ENCODE measurements at regions not wholly inside any gene's neighbourhood (a gene's known extent, or its start where the extent isn't known, plus 50 kb on each side); places are given as distances from the start of the nearest gene placed in this dataset.

DNA sequence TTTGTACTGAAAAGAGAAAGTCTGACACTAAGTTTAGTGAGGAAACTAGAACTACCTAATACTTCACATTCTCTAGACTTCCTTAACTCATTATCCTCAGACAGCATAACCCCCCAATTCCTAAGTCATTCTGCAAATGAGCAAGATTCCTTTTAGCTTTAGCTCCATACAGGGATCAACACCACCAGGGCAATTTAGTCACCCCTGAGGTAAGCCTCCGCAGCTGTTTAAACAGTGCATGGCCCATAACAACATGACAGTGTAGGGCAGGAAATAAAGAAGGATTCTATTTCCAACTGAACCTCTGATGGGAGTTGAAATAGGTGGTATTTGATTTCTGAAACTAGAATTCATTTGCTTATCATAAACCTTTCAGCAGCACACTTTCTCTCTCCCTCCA is 112.8 kb upstream of the DKK2 start:
- CTCF ChIA-PET, result no interaction called here

DNA sequence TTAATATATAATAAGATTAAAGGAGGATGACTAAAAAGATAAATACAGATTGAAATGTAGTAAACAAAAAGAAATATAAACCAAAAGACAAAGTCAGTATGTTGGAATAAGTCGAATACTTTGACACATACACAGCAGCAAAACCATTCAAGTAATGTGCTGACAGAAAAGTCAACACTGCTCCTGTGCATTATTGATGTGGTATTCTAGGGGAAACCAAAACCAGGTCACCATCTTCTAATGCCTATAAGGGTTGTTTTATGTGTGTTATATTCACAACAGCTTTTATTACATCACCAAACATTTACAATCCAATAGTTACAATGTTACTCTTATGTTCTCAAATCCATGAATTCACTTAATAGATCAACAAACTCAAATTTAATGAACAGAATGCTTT is 111.8 kb upstream of the DKK2 start:
- Histone ChIP-seq H3K4me2 (replicated peaks; ENCODE audit: low read depth, low read length, poor library complexity, severe bottlenecking) (no peak overlapping the region), H3K27ac (ENCODE audit: low read length in 2 of 2) (no peak overlapping the region), H3K4me1 (ENCODE audit: control insufficient read depth in 2 of 2, insufficient read depth in 2 of 2, low read length in 2 of 2) (no peaks in the 10 kb centered on the region), H3K79me2 (ENCODE audit: control insufficient read depth, insufficient read depth, low read length) (no peaks in the 10 kb centered on the region), H2AFZ (ENCODE audit: insufficient read depth, low read depth, low read length, poor library complexity, severe bottlenecking) (no peak overlapping the region), H4K20me1 (ENCODE audit: control insufficient read depth, insufficient read depth, low read length, poor library complexity, severe bottlenecking) (no peaks in the 10 kb centered on the region), H3K36me3 (replicated peaks in 1 of 2; ENCODE audit: control extremely low read depth in 1 of 2, control insufficient read depth in 1 of 2, extremely low read depth in 1 of 2, insufficient read depth in 2 of 2, low read length in 1 of 2) (no peaks in the 10 kb centered on the region), H3K9ac (ENCODE audit: low read length) (no peak overlapping the region), H3K9me3 (ENCODE audit: control extremely low read depth in 1 of 3, control insufficient read depth in 2 of 3, insufficient read depth in 1 of 3, low read length in 2 of 3) (no peaks in the 10 kb centered on the region), H3K27me3 (replicated peaks in 1 of 4; ENCODE audit: control extremely low read depth in 1 of 4, control insufficient read depth in 3 of 4, insufficient read depth in 4 of 4, low read length in 3 of 4) (no peaks in the 10 kb centered on the region), H3K4me3 (ENCODE audit: control extremely low read depth in 1 of 5, extremely low read depth in 1 of 5, insufficient read depth in 1 of 5, low read depth in 2 of 5, low read length in 4 of 5) (no peak overlapping the region)
- WGBS (ENCODE audit: insufficient coverage), result no CpG with 5 or more reads among the region's 1 CpG
- H3K9me3 Mint-ChIP-seq (ENCODE audit: insufficient read depth), result no peaks in the 10 kb centered on the region
- H3K4me1 Mint-ChIP-seq, result no peaks in the 10 kb centered on the region
- no peak for DNase-seq
- ATAC-seq (ENCODE audit: low read depth), result no peak
- ChIA-PET CTCF (no interaction called here), POLR2A (no interaction called here)
- TF ChIP-seq, protein P1, sequence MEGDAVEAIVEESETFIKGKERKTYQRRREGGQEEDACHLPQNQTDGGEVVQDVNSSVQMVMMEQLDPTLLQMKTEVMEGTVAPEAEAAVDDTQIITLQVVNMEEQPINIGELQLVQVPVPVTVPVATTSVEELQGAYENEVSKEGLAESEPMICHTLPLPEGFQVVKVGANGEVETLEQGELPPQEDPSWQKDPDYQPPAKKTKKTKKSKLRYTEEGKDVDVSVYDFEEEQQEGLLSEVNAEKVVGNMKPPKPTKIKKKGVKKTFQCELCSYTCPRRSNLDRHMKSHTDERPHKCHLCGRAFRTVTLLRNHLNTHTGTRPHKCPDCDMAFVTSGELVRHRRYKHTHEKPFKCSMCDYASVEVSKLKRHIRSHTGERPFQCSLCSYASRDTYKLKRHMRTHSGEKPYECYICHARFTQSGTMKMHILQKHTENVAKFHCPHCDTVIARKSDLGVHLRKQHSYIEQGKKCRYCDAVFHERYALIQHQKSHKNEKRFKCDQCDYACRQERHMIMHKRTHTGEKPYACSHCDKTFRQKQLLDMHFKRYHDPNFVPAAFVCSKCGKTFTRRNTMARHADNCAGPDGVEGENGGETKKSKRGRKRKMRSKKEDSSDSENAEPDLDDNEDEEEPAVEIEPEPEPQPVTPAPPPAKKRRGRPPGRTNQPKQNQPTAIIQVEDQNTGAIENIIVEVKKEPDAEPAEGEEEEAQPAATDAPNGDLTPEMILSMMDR (IDR thresholded peaks at IDR 0.05), result no peak
- no peak for TF ChIP-seq EZH2 (IDR thresholded peaks at IDR 0.05; ENCODE audit: borderline replicate concordance, insufficient read depth, low read depth, low read length, poor library complexity, severe bottlenecking)
- intact Hi-C loops (cut with micrococcal nuclease), result no loop called here
- no peak overlapping the region for H3K27ac Mint-ChIP-seq
- no peak overlapping the region for H3K4me3 Mint-ChIP-seq
- H3K27me3 Mint-ChIP-seq, result no peaks in the 10 kb centered on the region

More for the DNA sequence above, 112.8 kb upstream of the DKK2 start:
- no peak for DNase-seq
- no peaks in the 10 kb centered on the region for H3K27me3 ChIP-seq (replicated peaks in 1 of 4; ENCODE audit: control extremely low read depth in 1 of 4, control insufficient read depth in 3 of 4, insufficient read depth in 4 of 4, low read length in 3 of 4)
- H3K9ac ChIP-seq (ENCODE audit: low read length), result no peak overlapping the region
- H4K20me1 ChIP-seq (ENCODE audit: control insufficient read depth, insufficient read depth, low read length, poor library complexity, severe bottlenecking), result no peaks in the 10 kb centered on the region
- H3K9me3 ChIP-seq (ENCODE audit: control extremely low read depth in 1 of 3, control insufficient read depth in 2 of 3, insufficient read depth in 1 of 3, low read length in 2 of 3), result no peaks in the 10 kb centered on the region
- no peak for ATAC-seq (ENCODE audit: low read depth)
- H3K4me3 ChIP-seq (ENCODE audit: control extremely low read depth in 1 of 5, extremely low read depth in 1 of 5, insufficient read depth in 1 of 5, low read depth in 2 of 5, low read length in 4 of 5), result no peak overlapping the region
- H3K27ac ChIP-seq (ENCODE audit: low read length in 2 of 2), result no peak overlapping the region
- no peak overlapping the region for H3K4me2 ChIP-seq (replicated peaks; ENCODE audit: low read depth, low read length, poor library complexity, severe bottlenecking)
- no peaks in the 10 kb centered on the region for H3K4me1 Mint-ChIP-seq
- H3K27ac Mint-ChIP-seq, result no peak overlapping the region
- POLR2A ChIA-PET, result no interaction called here
- H3K4me3 Mint-ChIP-seq, result no peak overlapping the region
- no peak overlapping the region for H2AFZ ChIP-seq (ENCODE audit: insufficient read depth, low read depth, low read length, poor library complexity, severe bottlenecking)
- TF ChIP-seq, protein P1 (IDR thresholded peaks at IDR 0.05), result no peak
- TF ChIP-seq EZH2 (IDR thresholded peaks at IDR 0.05; ENCODE audit: borderline replicate concordance, insufficient read depth, low read depth, low read length, poor library complexity, severe bottlenecking), result no peak
- intact Hi-C loops (cut with micrococcal nuclease), result no loop called here
- no peaks in the 10 kb centered on the region for H3K79me2 ChIP-seq (ENCODE audit: control insufficient read depth, insufficient read depth, low read length)
- no peaks in the 10 kb centered on the region for H3K36me3 ChIP-seq (replicated peaks in 1 of 2; ENCODE audit: control extremely low read depth in 1 of 2, control insufficient read depth in 1 of 2, extremely low read depth in 1 of 2, insufficient read depth in 2 of 2, low read length in 1 of 2)
- H3K4me1 ChIP-seq (ENCODE audit: control insufficient read depth in 2 of 2, insufficient read depth in 2 of 2, low read length in 2 of 2), result no peaks in the 10 kb centered on the region
- H3K27me3 Mint-ChIP-seq, result no peaks in the 10 kb centered on the region
- H3K9me3 Mint-ChIP-seq (ENCODE audit: insufficient read depth), result no peaks in the 10 kb centered on the region
- WGBS (ENCODE audit: insufficient coverage), result no CpG with 5 or more reads among the region's 1 CpG

Data from B cell (primary cell).